ENCODE measurements at regions not wholly inside any gene's neighbourhood (a gene's known extent, or its start where the extent isn't known, plus 50 kb on each side); places are given as distances from the start of the nearest gene placed in this dataset.

DNA sequence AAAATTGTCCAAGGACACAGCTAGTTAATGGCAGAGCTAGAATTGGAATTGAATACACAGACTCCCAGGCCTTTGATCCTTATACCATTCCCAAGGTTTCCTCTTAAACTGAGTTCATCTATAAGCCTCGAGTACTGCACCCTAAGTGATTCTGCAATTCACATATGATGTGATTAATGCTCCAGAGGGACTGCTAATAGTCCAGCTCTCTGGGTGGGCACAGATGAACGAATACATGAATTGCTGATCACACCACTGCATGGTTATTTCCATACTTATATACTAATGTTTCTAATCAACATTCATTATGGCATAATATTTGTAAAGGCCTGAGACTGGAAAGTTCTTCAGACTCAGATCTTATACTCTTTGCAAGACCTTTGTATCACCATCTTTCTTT, 101.8 kb downstream of the NUFIP1 start:
- no peak overlapping the region for H3K4me3 ChIP-seq (ENCODE audit: low read depth, low read length)
- TF ChIP-seq, protein P1, sequence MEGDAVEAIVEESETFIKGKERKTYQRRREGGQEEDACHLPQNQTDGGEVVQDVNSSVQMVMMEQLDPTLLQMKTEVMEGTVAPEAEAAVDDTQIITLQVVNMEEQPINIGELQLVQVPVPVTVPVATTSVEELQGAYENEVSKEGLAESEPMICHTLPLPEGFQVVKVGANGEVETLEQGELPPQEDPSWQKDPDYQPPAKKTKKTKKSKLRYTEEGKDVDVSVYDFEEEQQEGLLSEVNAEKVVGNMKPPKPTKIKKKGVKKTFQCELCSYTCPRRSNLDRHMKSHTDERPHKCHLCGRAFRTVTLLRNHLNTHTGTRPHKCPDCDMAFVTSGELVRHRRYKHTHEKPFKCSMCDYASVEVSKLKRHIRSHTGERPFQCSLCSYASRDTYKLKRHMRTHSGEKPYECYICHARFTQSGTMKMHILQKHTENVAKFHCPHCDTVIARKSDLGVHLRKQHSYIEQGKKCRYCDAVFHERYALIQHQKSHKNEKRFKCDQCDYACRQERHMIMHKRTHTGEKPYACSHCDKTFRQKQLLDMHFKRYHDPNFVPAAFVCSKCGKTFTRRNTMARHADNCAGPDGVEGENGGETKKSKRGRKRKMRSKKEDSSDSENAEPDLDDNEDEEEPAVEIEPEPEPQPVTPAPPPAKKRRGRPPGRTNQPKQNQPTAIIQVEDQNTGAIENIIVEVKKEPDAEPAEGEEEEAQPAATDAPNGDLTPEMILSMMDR (IDR thresholded peaks at IDR 0.05; ENCODE audit: low read depth, low read length, missing control alignments): no peak
- no peak for DNase-seq (ENCODE audit: low read depth)

DNA sequence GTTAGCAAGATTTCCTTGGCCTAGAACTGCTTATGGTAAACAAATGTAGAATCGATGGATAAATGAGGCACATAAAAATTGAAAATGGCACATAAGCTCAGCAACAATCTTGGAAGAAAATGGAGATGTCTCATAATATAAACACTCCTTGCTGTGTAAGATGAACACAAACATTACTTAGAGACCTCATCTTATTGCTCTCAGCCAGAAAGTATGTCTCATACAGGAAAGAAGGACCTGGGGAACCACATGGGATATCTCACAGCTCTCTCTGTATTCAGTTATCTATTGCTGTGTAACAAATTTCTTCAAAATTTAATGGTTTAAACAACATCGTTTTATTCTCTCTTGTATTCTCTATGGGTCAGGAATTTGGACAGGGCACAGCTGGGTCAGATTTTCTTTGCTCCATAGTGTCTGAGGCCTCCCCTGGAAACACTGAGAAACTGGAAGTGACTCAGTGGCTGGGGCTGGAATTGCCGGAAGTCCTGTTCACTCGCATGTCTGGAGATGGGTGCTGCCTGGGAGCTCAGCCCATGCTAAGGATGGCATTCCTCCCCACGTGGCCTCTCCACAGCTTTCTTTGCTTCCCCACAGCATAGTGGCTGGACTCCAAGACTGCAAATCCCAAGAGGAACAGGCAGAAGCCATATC, 105.1 kb downstream of the NUFIP1 start:
- H3K4me3 ChIP-seq (ENCODE audit: low read depth, low read length): no peak overlapping the region
- DNase-seq (ENCODE audit: low read depth): no peak
- TF ChIP-seq, protein P1 (IDR thresholded peaks at IDR 0.05; ENCODE audit: low read depth, low read length, missing control alignments): no peak

DNA sequence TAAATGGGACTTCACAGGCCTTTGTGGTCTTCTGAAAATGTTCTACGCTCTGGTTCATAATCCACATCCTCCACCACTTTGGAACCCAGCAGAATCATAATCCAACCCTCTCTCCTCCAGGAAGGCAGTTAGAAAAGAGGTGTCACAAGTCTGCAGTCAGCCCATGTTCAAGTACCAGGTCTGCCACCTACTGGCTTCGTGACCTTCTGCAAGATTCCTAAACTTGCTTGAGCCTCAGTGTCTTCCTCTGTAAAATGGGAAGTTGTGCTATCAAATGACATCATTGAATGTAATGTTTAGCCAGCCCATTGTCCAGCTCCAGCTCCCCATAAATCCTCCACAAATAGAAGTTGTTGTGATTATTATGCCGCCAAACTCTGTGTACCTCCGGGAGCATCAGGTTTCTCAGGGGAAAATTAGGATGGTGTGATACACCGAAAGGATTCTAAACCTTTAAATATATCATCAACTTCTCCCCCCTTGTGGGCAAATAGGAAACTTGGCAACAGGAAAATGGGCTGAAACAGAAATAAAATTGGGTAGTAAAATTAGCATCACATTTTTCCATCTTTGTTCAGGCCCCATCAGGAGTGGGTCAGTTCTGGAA, 109.7 kb downstream of the NUFIP1 start:
- no peak overlapping the region for H3K4me3 ChIP-seq (ENCODE audit: low read depth, low read length)
- TF ChIP-seq, protein P1 (IDR thresholded peaks at IDR 0.05; ENCODE audit: low read depth, low read length, missing control alignments): peak; percentile 68
- peak; percentile 5 for DNase-seq (ENCODE audit: low read depth)

DNA sequence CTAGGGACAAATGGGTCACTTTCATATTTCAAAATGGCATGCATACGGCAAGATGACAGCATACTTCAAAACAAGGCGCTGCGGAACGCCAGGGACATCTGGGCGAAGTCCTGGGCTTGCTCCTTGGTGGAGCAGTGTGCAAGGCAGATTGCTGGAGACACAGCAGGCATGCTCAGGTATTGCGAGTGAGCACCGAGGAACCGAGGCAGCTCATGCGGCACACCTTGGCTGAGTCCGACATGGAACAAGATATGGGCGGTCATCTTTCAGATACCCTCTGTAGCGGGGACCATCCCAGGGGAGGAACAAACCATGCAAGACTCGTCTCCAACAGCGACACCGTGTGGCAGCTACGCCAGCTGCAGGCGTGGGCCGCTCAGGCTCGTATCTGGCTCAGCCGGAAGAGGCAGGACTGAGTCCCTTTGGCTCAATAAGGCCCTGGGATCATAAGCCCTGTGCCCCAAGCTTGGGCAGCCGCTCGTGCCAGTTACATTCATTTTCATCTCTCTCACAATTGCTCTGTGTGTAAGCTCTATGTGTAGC, 112.4 kb downstream of the NUFIP1 start:
- H3K4me3 ChIP-seq (ENCODE audit: low read depth, low read length): no peak overlapping the region
- DNase-seq (ENCODE audit: low read depth): no peak
- TF ChIP-seq, protein P1 (IDR thresholded peaks at IDR 0.05; ENCODE audit: low read depth, low read length, missing control alignments): peak; percentile 44

DNA sequence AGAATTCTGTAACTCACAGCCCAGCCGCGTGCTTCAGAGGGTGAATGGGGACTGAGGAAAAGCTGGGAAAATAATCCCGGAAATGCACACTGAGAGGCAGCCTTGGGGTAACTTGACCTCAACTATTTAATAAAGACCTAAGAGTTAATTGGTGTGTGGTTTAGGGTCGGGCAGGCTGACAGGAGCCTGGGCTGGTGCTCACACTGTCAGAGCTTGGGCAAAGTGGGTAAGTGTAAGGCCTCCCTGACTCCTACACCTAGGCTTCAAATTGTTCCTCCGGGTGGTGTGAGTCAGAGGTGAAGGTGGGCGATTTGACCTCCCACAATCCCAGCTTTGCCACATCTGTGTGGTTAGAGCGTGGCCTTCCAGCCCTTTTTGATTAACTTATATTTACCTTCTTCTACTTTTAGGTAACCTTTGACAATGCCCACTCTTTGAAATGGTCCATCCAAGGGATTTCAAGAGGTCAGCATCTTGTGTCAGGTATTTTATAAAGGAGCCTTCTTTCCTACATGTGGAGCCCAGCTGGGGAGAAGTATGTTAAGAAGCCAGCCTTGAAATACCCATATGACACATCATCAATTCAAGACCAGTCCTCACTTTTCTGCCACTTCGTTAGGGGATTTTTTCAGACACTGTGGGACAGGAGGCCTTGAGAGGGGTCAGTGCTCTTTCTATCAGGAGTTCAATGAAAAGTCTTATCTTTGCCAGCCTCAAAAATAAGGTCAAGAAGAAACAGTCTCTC, 114.2 kb downstream of the NUFIP1 start:
- DNase-seq (ENCODE audit: low read depth): no peak
- TF ChIP-seq, protein P1 (IDR thresholded peaks at IDR 0.05; ENCODE audit: low read depth, low read length, missing control alignments): no peak
- no peak overlapping the region for H3K4me3 ChIP-seq (ENCODE audit: low read depth, low read length)

DNA sequence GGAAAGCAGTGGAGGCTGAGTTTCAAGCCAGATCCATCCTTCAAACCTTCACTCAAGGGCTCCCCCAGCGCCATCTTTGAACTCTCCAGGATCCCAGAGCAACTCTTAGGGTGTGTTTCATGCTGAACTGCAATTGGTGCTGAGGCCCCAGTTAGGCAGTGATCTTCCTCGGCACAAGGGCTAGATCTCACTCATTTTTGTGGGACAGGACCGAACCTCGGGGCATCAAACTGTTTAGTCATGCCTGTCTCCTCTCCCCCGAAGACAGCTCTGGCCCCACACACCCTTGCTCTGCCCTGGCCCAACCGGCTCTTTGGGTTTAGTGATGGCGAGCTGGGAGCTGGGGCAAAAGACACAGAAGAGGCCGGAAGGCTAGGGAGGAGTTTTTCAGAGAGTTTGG, 115.1 kb downstream of the NUFIP1 start:
- TF ChIP-seq, protein P1 (IDR thresholded peaks at IDR 0.05; ENCODE audit: low read depth, low read length, missing control alignments): no peak
- DNase-seq (ENCODE audit: low read depth): no peak
- H3K4me3 ChIP-seq (ENCODE audit: low read depth, low read length): no peak overlapping the region
